Activated CD4-positive, alpha-beta T cell treated with anti-CD3 and anti-CD28 coated beads, Interleukin-2, amount 50 U/mL, for 24 hours (primary cell): ENCODE measurements at regions not wholly inside any gene's neighbourhood (a gene's known extent, or its start where the extent isn't known, plus 50 kb on each side); places are given as distances from the start of the nearest gene placed in this dataset.

Source experiments
- DNase-seq, 2 donors: peaks; one replicate each; pipeline ENCODE4 v3.0.0-alpha.2; 2020; ENCODE audit warnings: low read depth in 1 of 2, low spot score in 1 of 2

- DNase-seq, result no peak
Observed at GRCh38 chr4:108301545-108302251, 133.0 kb upstream of the LEF1 start.

- DNase-seq, result no peak
Observed at GRCh38 chr4:108297605-108298004, 128.9 kb upstream of the LEF1 start.

GRCh38 chr4:108292229-108292628 is 123.5 kb upstream of the LEF1 start:
- DNase-seq, result no peak

DNA sequence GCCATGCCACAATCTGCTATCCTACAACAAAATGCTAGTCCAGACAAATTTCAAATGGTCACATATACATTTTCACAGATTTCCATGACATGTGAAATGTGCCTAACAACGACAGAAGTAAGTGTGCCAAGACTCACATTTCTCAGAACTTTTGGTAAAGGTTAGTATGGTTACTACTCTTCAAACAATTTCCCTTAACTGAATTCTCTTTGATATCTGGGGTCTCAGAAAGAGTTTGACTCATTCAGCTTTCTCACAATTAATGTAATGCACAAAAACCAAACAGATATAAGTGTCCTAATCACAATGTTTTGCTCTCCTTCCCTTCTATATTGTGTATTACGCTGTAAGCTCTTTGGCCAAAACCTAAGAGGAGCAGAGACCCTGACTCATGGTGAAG is 122.4 kb upstream of the LEF1 start:
- no peak for DNase-seq

- no peak for DNase-seq
Observed at GRCh38 chr4:108287834-108288413, 119.2 kb upstream of the LEF1 start.

- DNase-seq, result no peak
Observed at GRCh38 chr4:108280072-108280471, 111.3 kb upstream of the LEF1 start.

GRCh38 chr4:108276690-108277089 is 108.0 kb upstream of the LEF1 start:
- no peak for DNase-seq

- no peak for DNase-seq
Observed at GRCh38 chr4:108272986-108273385, 104.3 kb upstream of the LEF1 start.

GRCh38 chr4:108272561-108272960 is 103.8 kb upstream of the LEF1 start:
- DNase-seq, result no peak

DNA sequence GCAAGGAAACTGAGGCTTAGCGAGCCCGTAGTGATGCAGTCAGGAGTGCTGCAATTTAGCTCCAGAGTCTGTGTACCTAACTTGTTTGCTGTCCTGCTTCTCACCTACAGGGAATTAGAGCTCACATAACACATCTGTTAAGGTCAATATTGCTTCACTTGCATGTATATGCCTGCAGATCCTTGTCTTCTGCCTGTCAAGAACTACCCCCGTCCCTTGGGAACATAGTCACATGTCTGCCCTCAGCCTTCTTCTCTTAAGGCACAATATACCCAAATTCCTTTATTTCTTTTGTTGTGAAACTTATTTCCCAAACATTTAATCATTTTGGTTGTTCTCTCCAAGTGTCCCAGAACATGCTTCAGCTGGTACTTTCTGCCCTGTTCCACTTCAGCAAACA is 103.3 kb upstream of the LEF1 start:
- DNase-seq, result no peak

GRCh38 chr4:108270466-108271450 is 102.0 kb upstream of the LEF1 start:
- DNase-seq, result no peak

DNA sequence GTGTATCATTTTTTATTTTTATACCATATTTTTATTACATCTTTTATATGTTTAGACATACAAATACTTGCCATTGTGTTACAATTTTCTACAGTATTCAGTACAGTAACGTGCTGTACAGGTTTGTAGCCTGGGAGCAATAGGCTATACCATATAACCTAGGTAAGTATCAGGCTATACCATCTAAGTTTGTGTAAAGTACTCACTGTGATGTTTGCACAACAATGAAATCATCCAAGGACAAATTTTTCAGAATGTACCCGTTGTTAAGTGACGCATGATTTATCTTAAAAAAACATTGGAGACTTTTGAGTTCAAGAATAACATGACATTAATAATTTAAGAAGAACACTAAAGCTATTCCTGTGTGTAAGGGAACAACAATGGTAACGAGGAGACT is 96.0 kb upstream of the LEF1 start:
- DNase-seq, result no peak

DNA sequence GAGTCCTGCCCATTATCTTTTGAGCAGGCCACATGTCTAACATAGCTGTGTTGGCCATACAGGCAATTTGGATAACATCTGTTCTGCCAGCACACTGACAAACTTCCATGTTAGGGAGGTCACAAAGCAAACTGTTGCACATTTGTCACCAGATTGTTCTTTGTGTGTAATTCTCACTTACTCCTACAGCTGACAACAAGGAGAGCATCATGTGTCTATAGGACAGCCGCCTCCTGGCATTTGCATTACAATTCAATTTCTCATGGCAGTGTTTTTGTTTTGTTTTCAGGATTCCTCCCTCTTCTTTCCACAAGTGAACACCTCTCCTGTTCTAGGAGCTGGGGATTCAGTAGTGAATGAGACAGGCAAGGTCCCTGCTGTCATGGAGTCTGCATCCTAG is 94.3 kb upstream of the LEF1 start:
- no peak for DNase-seq

DNA sequence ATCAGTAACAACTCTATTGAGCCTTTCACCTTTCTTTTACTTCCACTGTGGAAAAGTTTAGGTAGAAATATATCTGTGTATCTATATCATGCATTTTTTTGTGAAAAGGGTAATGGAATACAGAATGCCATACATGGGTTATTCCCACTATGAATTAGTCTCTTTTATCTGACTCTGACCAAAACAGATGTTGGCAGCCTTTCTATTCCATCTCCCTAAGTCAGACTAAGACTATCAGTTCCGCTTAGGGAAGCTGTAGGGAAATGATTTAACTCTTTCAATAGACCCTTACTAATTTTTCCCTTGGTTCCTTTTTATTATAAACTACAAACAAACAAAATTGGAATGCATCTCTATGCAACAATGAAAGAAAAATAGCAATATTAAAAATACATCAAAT is 92.3 kb upstream of the LEF1 start:
- DNase-seq, result no peak

- no peak for DNase-seq
Observed at GRCh38 chr4:108256538-108256937, 87.8 kb upstream of the LEF1 start.

GRCh38 chr4:108255203-108255747 is 86.5 kb upstream of the LEF1 start:
- DNase-seq, result no peak

DNA sequence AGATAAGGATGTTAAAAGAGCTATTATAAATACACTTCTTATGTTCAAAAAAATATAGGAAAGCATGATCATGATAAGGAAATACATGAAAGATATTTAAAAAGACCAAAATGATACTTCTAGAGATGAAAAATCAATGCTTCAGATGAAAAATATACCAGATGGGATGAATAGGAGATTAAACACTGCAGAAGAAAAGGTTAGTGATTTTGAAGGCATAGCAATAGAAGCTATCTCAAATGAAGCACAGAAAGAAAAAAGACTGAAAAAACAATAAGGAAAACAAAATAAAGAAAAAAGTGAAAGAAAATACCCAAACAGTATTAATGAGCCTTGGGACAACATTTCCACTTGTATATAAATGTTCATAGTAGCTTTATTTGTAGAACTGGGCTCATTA is 80.7 kb upstream of the LEF1 start:
- no peak for DNase-seq

DNA sequence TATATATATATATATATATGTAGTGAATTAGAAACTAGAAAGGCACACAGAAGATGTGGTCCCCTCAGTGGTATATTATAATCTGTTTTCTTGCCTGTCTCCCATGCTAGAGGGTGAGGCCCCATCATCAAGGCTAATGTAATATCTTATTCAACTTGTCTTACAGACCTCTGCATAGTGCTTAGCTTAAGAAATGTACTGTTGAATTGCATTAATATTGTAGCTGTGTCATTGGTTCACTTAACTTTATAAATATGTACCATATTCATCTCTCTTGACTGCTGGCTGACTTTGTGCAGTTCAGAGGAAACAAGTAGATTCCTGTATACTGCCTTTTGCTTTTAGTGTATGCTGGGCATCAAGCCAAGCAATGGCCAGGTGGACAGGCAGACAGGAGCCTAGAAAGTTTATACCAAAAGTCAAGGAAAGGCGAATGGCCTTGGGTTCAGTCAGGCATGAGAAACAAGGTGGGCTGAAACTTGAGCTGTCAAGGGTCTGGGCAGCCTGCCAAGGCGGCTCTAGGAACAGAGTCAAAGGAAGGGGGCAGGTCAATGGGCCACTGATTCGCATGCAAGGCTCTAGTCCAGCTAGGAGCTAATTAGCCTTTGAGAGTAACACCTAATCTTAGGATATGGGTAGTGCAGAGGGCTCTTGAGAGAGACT is 78.8 kb upstream of the LEF1 start:
- DNase-seq, result no peak

- DNase-seq, result no peak
Observed at GRCh38 chr4:108244606-108245005, 75.9 kb upstream of the LEF1 start.

DNA sequence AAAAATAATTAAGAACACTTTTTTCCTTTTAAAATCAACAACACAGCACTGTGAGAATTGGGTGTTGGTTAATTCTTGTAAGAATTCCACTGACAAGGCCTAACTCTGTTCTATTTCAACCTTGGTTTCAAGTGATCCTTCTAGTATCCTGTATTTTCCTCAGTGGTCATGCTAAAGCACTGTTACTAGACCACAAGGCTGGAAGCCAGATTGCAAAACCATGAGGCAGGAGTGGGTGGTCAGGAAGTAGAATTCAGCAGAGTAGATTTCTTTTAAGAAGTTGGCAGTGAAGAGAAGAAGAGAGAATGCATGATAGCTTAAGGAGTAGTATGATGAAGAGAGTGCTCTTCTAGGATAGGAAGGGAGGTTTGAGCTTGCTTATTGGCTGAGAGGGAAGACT is 71.6 kb upstream of the LEF1 start:
- DNase-seq, result no peak

DNA sequence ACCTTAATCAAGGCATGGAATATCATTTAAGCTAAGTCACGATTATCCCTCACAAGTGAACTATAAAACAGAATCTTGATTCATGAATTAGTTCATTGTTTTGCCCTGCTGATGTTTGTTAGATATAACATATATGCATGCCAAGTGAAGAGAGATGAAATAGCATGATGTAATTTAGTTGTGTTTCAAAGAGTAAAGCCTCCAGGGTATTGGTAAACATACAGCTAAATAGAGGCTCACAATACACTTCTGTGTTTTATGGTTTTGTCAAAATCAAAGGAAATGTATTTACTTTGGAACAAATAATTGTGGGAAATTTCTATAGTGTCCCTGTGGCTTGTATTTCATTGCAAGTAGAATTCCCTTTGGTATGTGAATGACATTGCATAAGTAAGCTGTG is 69.0 kb upstream of the LEF1 start:
- DNase-seq, result no peak
